Smooth muscle cell (in vitro differentiated cells): ENCODE measurements at regions not wholly inside any gene's neighbourhood (a gene's known extent, or its start where the extent isn't known, plus 50 kb on each side); places are given as distances from the start of the nearest gene placed in this dataset. TPM values are rescaled to one million over a fixed set of nuclear protein-coding genes. Genes with fewer than 3 reads are reported as not detected.

Experiments used
- DNase-seq: peaks from one replicate; lab custom pipeline; 2025; ENCODE audit not compliant: unreplicated experiment; lab: John Stamatoyannopoulos, UW
- H2AFZ ChIP-seq: fragments of 200-600 bp; sonication (generic); 2 replicates; pipeline ENCODE4 v1.6.0; 2016; ENCODE audit warnings: antibody characterized with exemption, low read depth, mild to moderate bottlenecking
- H3F3A ChIP-seq: fragments of 200-600 bp; sonication (generic); 2 replicates; pipeline ENCODE4 v1.6.0; 2017; ENCODE audit warnings: antibody characterized with exemption, low read depth
- H3K27ac ChIP-seq: fragments of 200-600 bp; sonication (generic); 2 replicates; pipeline ENCODE4 v1.5.1; 2016; ENCODE audit warnings: low read depth, mild to moderate bottlenecking
- H3K27me3 ChIP-seq: fragments of 200-600 bp; sonication (generic); 2 replicates; pipeline ENCODE4 v1.6.1; 2016; ENCODE audit warnings: low read depth, mild to moderate bottlenecking
- H3K36me3 ChIP-seq: fragments of 200-600 bp; sonication (generic); 2 replicates; pipeline ENCODE4 v1.5.1; 2016; ENCODE audit warnings: low read depth
- H3K4me1 ChIP-seq: fragments of 200-600 bp; sonication (generic); 2 replicates; pipeline ENCODE4 v1.5.1; 2016; ENCODE audit warnings: low read depth
- H3K4me2 ChIP-seq: fragments of 200-600 bp; sonication (generic); 2 replicates; pipeline ENCODE4 v1.6.0; 2016; ENCODE audit warnings: mild to moderate bottlenecking
- H3K4me3 ChIP-seq: fragments of 200-600 bp; sonication (generic); 2 replicates; pipeline ENCODE4 v1.5.1; 2016; ENCODE audit warnings: mild to moderate bottlenecking
- H3K79me2 ChIP-seq: fragments of 200-600 bp; sonication (generic); 2 replicates; pipeline ENCODE4 v1.6.0; 2016; ENCODE audit warnings: low read depth, mild to moderate bottlenecking
- H3K9ac ChIP-seq: fragments of 200-600 bp; sonication (generic); 2 replicates; pipeline ENCODE4 v1.6.0; 2016; ENCODE audit warnings: low read depth
- H3K9me3 ChIP-seq: fragments of 200-600 bp; sonication (generic); replicated peaks from 2 replicates; pipeline ENCODE4 v1.5.1; 2016; ENCODE audit warnings: low read depth
- H4K20me1 ChIP-seq: fragments of 200-600 bp; sonication (generic); 2 replicates; pipeline ENCODE4 v1.6.0; 2016; ENCODE audit warnings: low read depth
- WGBS: methylation state at CpG from one replicate; pipeline ENCODE4 v1.1.7; 2016; ENCODE audit warnings: low lambda C conversion rate; 5-methylcytosine and 5-hydroxymethylcytosine counted together
- small RNA-seq: library from RNA; depleted of rRNA; stranded (forward); fragments of <200 nt; gene quantifications from one replicate; pipeline ENCODE3, GENCODE V24; 2014
- TF ChIP-seq, protein P1 (sequence below): fragments of 200-600 bp; sonication (generic); IDR thresholded peaks from 2 replicates; pipeline ENCODE4 v1.5.1; 2017; ENCODE audit warnings: borderline replicate concordance, mild to moderate bottlenecking, antibody characterized with exemption; ENCODE audit not compliant: insufficient read depth, poor library complexity, severe bottlenecking

GRCh38 chr1:68281946-68282615, 49.8 kb upstream of the WLS start:
- Histone ChIP-seq H4K20me1 (no peaks in the 10 kb centered on the region), H3K27ac (no peak overlapping the region), H3K9ac (no peak overlapping the region), H3K4me1 (no peaks in the 10 kb centered on the region), H3K79me2 (no peaks in the 10 kb centered on the region), H2AFZ (no peak overlapping the region), H3K9me3 (no peaks in the 10 kb centered on the region), H3K4me3 (no peak overlapping the region), H3K4me2 (no peak overlapping the region), H3K36me3 (no peaks in the 10 kb centered on the region), H3K27me3 (no peaks in the 10 kb centered on the region), H3F3A (no peaks in the 10 kb centered on the region)
- TF ChIP-seq, protein P1, sequence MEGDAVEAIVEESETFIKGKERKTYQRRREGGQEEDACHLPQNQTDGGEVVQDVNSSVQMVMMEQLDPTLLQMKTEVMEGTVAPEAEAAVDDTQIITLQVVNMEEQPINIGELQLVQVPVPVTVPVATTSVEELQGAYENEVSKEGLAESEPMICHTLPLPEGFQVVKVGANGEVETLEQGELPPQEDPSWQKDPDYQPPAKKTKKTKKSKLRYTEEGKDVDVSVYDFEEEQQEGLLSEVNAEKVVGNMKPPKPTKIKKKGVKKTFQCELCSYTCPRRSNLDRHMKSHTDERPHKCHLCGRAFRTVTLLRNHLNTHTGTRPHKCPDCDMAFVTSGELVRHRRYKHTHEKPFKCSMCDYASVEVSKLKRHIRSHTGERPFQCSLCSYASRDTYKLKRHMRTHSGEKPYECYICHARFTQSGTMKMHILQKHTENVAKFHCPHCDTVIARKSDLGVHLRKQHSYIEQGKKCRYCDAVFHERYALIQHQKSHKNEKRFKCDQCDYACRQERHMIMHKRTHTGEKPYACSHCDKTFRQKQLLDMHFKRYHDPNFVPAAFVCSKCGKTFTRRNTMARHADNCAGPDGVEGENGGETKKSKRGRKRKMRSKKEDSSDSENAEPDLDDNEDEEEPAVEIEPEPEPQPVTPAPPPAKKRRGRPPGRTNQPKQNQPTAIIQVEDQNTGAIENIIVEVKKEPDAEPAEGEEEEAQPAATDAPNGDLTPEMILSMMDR = no peak
- WGBS = 71% methylated on average over 4 of the region's 4 CpGs
- no peak for DNase-seq

Small RNAs in the stretch of these regions (small RNA-seq; reads per million reads assigned to genes)
- gene COX6B1P7 = not detected
